HG03159 (cell line): ENCODE measurements at regions not wholly inside any gene's neighbourhood (a gene's known extent, or its start where the extent isn't known, plus 50 kb on each side); places are given as distances from the start of the nearest gene placed in this dataset.
"Not testable (repeated sequence)": the region's sequence is repeated elsewhere in the genome, so short reads cannot be mapped to it uniquely, and the experiment has no call there.

Experiments
- ATAC-seq: cut with Tn5 transposase; IDR thresholded peaks from one replicate; pipeline ENCODE4 v1.9.1; 2021; ENCODE audit warnings: mild to moderate bottlenecking, moderate library complexity; ENCODE audit not compliant: unreplicated experiment

DNA sequence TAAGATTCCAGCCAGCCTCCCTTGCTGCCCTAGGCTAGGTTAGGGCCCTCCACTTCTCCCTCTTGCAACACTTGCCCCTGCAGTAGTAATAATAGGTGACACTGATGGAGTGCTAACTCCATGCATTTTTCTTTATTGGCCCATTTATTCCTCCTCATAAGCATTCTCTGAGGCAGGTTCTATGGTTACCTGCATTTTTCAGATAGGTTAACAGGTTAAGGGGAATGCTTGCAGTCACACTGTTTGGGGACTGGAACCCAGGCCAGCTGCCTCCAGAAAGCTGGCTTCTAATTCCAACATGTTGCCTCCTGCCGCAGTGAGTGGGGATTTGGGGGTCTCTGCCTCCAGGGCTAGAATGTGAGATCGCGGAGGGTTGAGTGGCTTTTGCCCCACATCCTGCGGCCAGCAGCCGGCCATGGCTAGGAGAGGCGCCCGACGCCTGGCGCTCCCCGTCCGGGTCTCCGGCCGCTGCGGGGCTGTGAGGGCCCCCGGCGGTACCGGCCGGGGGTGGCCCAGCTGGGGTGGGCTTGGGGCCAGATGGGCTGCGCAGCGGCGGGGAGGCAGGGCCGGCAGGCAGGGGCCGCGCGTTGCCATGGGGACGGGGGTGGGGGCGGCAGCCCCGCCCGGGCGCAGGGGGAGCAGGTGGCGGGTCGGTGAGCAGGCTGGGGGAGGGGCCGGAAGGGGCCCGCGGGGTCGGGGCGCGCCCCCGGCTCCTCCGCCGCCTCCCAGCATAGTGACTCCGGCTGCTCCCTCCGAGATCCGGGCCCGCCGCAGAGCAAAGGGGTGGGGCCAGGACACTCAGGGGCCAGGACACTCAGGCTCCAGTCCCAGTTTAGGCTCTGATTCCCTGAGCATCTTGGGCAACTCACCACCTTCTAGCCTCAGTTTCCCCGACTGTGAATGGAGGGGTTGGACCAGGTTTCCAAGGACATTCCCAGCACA is 68.4 kb upstream of the SSBP3 start:
- ATAC-seq, result no peak

DNA sequence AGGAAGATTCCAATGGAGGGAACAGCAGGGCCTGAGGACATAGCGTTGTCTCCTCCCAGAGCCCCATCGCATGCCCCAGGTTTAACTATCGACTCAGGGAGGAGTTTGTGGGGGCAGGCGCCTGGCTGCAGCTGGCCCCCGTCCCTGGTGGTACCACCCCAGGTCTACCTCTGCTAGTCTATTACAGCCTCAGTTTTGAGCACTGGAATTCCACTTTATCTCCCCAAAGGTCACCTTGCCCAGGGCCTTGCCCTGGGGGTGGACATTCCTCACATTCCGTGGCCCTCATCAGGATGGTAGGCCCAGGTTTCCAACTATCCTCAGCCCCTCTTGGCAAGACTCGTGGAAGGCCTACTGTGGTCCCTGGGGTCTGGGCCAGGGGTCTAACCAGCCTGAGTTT is 65.4 kb upstream of the SSBP3 start:
- no peak for ATAC-seq

DNA sequence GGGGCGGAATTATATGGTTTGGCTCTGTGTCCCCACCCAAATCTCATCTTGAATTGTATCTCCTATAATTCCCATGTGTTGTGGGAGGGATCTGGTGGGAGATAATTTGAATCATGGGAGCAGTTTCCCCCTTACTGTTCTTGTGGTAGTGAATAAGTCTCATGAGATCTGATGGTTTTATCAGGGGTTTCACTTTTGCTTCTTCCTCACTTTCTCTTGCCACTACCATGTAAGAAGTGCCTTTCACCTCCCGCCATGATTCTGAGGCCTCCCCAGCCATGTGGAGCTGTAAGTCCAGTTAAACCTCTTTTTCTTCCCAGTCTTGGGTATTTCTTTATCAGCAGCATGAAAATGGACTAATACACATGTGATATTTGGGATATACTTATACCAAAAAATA is 63.2 kb upstream of the SSBP3 start:
- ATAC-seq, result not testable (repeated sequence)

DNA sequence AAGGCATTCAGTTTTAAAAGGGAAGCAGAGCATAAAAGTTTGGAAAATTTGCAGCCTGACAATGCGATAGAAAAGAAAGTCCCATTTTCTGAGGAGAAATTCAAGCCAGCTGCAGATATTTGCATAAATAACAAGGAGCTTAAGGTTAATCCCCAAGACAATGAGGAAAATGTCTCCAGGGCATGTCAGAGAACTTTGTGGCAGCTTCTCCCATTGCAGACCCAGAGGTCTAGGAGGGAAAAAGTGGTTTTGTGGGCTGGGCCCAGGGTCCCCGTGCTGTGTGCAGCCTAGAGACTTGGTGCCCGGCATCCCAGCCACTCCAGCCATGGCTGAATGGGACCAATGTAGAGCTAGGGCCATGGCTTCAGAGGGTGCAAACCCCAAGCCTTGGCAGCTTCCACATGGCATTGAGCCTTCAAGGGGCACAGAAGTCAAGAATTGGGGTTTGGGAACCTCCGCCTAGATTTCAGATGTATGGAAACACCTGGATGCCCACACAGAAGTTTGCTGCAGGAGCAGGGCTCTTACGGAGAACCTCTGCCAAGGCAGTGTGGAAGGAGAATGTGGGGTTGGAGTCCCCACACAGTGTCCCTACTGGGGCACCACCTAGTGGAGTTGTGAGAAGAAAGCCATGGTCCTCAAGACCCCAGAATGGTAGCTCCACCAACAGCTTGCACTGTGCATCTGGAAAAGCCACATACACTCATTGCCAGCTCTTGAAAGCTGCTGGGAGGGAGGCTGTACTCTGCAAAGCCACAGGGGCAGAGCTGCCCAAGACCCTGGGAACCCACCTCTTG is 62.3 kb upstream of the SSBP3 start:
- not testable (repeated sequence) for ATAC-seq

DNA sequence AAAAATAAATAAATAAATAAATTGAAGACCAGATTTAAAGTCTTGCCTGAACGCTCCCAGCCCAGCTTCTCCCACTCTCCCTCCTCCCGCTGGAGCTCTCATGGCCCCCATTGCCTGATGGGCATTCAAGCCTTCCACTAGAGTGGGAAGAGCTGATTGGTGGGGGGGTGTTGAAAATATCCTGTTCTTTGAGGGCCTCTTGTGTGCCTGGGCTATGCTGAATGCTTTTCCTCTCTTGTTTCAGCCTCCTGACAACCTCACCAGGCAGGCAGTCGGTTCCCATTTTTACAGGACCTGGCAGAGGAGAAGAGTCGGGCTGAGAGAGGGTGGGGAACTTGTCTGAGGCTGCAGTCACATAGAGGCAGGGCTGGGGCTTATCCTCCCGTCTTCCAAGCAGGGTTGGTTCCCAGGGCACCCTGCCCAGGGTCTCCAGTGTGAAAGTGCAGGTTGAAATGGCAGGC is 59.2 kb upstream of the SSBP3 start:
- ATAC-seq, result no peak

DNA sequence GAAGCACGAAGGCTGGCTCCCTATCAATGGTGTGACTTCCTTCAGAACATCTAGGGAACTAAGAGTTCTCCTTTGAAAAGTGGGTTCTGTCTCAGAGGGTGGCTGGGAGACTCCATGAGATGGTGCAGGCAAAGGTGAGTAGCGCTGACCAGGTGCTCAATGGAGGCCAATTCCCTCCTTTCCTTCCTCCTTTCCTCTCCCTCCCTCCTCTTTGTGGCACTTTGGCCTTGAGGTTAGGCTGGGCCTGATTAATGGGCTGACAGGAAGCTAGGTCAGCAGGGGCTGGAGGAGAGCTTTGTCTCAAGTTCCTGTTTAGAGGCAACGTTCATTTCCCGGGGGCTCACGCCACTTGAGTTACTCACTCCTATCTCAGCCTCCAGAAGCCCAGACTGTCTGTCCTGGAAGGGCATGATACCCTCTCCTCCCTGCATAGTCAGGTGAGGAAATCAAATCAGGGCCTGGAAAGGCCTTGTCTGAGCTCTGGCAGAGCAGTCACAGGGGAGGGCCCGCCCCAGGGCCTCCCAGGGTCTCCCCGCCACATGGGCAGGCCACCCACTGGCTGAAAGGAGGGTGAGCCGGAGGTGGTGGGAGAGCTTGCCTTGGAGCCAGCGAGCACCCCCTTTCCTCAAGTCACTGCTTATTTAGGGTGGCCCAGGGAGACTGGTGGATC is 58.4 kb upstream of the SSBP3 start:
- ATAC-seq, result no peak

DNA sequence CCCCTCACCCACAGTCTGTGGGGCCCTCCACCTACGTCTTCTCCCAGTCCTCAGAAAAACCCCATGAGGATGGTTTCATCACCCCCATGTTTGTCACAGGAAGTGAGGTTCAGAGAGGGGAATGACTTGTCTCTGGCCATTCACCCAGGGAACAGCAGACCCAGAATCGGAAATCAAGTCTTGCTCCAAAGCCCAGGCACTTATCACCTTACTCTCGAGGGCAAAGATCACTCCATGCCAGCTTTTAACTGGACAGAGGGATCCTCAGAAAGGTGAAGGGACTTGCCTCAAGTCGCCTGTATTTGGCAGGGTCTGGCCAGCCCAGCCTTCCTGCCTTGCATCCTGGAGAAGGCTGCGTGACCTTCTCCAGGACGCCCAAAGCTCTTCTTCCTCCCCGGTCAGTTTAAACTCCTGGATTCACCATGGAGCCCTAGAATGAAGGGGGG is 57.9 kb upstream of the SSBP3 start:
- ATAC-seq, result no peak

DNA sequence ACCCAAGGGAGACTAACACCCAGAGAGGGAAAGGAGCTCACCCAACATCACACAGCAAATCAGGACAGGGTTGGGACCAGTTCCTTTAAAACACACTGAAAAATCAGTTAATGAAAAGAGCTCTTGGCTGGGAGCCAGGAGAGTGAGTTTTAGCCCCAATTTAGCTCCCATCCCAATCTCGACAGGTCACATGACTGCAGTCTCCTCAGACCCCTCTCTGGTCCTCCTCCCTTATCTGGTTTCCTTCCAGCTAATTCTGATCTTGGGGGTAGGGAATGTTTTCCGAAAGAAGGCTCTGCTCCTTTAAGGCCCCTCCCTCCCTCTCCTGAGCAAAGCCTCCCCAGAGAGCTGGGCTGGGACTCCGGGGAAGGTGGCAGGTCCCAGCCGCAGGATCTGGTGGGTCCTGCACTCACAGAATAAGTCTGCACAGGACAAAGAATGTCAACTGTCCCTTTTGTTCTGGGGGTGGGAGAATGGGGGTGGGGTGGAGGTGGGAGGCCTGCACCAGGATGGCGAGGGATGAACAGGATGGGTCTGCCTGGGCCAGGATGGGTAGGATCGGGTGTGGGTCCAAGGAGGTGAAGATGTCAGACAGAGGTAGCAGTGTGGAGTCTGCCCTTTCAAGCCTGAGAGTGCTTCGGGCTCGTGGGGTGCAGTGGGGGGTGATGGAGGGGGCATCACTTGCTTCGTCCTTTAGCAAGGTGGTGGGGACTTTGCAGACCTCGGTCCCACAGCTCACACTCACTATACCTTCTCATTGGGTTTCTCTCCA is 57.3 kb upstream of the SSBP3 start:
- no peak for ATAC-seq

DNA sequence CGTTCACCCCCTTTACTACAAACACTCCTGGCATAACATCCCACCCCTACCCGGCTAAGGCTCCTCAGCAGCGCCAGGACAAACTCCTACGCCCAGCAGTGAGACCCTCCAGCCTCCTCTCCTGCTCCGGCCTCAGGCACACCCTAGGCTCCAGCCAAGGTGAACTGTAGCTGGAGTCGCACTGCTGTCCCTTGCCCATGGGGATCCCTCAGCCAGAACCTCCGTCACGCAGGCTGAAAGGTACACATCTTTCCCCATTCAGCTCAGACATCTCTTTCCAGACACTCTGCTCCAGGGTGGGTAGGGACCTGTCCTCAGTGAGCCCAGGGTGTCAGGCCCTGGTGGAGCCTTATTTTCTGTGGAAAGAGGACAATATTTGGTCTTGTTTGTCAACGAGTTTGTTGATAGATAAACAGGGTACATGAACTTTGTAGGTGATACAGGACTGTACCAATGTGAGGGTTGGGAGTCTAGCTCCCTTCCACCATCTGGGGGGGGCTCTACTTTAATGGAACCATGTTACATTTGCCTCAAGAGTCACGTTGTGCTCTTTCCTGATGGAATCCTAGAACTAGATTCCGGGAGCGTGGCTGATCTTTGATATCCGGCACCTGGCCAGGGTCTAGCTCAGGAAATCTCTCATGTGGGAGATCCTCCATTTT is 56.5 kb upstream of the SSBP3 start:
- ATAC-seq, result no peak

DNA sequence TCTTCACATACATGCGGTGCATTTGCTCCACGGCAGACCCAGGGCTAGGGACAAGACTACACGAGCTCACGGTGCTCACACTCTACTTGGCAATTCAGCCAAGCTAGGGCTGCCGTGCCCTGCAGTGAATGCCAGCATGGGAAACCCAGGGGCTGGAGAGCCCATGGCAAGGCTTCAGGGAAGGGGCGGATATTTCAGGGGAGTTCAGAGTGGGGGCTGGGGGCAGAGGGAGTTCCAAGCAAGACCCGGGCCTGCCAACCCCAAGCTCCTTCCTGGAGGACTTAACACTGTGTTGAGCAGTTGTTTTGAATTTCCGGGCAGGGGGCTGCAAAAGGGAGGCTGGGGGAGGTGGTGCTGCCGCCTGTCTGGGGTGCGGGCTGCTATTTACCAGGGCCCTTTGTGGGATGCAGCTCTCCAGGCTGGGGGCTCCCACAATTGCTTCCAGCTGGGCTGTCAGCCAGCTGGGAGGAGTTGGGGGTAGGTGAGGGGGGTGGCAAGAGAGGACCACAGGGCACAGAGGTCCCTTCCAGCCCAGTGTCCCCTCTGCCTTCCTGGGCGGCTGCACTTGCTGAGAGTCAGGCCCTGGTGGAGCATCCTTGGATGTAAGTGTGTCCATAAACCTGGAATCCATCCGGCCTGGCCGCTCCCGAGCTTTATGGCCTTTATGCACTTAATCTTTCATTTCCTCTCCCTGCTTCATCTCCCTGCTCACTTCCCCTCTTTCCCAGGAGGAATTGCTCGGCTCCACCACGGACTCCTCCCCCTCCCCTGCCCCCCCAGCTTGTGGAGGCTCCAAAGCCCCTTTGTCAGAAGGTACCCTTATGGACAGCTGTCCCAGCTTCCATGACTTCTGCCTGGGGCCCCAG is 55.8 kb upstream of the SSBP3 start:
- ATAC-seq, result no peak

DNA sequence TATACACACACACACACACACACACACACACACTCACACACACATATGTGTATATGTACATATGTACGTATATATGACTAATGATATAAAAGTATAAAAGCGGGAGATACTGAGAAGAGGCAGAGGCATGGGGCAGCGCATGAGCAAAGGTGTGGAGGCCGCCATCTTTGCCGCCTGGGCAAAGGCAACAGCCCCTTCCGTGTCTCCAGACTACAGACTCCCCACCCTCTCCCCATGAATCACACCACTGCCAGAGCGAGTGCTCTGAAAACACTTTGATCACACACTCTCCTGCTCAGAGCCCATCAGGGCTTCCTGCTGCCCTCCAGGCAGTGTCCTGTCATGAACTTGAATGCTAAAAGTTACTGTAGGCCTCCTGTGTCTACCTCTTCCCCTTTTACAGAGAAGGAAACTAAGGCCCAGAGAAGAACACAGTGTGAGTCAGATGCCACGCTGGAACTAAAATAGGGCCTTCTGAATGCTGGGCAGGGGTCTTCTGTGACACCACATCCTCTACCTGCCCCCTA is 54.7 kb upstream of the SSBP3 start:
- no peak for ATAC-seq

DNA sequence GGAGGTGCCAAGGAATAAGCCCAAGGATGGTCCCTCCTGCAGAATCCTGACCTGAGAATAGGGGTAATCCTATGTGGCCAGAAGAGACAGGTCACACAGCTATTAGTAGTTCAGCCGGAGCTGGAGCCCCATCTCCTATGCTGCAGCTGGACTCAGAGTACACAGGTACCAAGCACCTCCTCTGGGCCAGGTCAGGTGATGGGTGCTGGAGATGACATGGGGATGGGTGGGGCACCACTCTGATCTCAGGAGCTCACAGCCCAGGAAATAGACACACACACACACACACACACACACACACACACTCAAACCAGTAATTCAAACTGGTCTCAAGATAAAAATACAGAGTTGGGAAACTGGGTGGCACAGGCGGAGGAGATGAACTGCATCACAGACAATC is 54.2 kb upstream of the SSBP3 start:
- ATAC-seq, result no peak

DNA sequence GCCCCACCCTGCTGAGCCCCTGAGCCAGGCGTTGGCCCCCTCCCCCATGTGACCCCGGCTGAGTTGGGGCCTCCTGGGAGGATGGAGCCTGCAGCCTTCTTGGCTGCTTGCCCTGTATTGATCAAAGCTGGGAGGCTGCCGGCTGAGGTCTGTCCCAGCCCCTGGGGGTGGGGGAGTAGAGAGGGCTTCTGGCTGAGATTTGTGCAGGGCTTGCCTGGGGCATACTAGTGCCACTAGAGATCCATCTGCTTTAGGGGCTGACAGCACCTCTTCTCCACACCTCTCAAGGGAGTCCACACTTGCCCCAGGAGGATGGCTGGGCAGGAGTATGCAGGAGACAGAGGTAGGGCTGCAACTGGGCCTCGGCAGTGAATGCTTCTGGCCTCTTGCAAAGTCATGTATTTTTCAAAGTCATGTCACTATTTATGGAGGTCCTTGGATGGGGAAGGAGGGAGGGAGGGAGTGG is 53.6 kb upstream of the SSBP3 start:
- ATAC-seq, result no peak

DNA sequence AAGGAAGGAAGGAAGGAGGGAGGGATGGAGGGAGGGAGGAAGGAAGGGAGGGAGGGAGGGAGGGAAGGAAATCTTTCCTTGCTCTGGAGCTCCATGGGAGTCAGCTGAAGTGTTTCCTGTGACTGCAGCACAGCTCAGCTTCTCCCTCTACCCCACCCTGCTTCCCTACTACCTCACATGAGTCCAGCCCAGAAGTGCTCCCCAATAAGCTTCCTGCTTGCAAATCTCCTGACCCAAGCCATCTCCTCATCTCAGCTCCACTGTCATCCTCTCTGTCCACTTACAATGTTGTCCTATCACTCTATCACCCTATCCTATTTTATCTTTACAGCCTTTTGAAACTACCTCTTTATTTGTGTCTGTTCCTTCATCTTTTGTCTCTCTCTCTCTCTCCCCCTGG is 52.9 kb upstream of the SSBP3 start:
- no peak for ATAC-seq

DNA sequence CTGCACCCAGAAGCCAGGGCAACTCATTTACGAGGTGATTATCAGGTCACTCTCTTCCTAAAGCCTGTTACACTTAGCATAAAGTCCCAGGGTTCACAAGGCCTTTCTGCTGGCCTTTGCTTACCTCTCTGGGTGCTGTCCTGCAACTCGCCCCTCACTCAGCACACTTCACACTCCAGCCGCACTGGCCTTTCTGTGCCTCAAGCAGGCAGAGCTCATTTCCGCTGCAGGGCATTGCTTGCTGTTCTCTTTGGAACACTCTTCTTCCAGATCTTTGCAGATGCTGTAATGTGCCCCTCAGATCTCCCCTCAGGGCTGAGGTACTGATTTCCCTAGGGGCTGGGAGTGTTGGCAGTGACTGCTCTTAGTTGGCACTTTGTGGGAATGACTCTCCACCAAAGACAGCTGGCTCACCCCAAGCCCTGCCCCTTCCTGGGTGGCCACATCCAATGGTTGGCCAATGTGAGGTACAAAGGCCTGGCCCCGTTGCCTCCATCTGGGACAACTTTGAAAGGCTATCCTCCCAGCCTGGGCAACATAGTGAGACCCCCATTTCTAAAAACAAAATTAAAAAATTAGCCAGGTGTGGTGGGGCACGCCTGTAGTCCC is 50.8 kb upstream of the SSBP3 start:
- ATAC-seq, result no peak

DNA sequence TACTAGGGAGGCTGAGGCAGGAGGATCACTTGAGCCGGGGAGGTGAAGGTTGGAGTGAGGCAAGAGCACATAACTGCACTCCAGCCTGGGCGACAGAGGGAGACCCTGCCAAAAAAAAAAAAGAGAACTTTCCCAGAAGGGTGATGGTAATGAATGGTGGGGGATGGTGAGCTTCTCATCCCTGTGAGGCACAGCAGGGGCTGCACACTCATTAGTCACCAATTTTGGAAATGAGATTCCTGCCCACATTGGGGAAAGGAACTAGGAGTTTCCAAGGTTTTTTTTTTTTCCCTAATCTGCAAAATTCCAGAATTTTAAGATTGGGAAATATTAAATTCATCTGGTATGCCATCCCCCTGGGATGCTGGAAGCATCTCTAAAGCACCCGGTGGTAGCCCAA is 50.2 kb upstream of the SSBP3 start:
- ATAC-seq, result no peak
